Esophagus squamous epithelium (tissue), 4 donors: ENCODE measurements at regions not wholly inside any gene's neighbourhood (a gene's known extent, or its start where the extent isn't known, plus 50 kb on each side); places are given as distances from the start of the nearest gene placed in this dataset.

Source experiments
- CTCF ChIP-seq, 6 experiments: fragments of 450-650 bp in 4 of 6; fragments of 200-600 bp in 2 of 6; sonication (generic) in 2 of 6; IDR thresholded peaks; one replicate each; pipeline ENCODE4 v1.5.1; 2016 to 2019; ENCODE audit warnings: antibody characterized with exemption in 6 of 6, mild to moderate bottlenecking in 4 of 6, moderate library complexity in 4 of 6
- POLR2A ChIP-seq, 4 donors: fragments of 450-650 bp; IDR thresholded peaks; one replicate each; pipeline ENCODE4 v1.6.1; 2017; ENCODE audit warnings: antibody characterized with exemption in 4 of 4, mild to moderate bottlenecking in 4 of 4, moderate library complexity in 3 of 4

DNA sequence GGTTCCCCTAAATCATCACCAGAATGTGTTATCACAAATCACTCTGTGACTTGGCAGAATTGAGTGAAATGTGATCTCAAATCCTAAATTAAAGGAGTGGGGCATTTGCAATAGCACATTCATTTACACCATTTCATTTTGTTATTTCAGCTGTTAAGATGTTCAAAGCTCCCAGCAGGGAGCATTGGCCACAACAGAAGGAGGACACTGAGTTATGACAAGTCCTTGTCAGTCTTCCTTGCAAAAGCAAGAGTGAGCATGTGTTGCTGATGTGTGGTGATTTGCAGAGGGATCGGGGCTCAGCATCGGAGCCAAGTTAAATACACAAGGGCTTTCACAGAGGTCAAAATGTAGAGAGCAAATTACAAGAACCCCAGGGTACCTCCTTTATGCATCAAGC lies 372.2 kb upstream of the CDH5 start:
- TF ChIP-seq CTCF (IDR thresholded peaks at IDR 0.05), result no peak
- TF ChIP-seq POLR2A (IDR thresholded peaks at IDR 0.05), result no peak
